ENCODE measurements at regions not wholly inside any gene's neighbourhood (a gene's known extent, or its start where the extent isn't known, plus 50 kb on each side); places are given as distances from the start of the nearest gene placed in this dataset.

DNA sequence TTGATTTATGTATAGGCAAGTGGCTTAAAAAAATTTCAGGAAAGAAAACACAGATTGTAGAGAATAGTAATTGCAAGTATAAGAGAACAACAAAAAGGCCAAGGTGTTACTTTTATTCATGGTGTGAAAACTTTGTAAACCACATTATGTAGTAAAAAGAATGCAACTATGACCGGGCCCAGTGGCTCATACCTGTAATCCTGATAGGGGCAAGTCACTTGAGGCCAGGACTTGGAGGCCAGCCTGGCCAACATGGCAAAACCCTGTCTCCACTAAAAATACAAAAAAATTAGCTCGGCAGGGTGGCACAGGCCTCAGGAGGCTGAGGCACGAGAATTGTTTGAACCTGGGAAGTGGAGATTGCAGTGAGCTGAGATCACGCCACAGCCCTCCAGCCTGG, 131.7 kb downstream of the DCK start:
- no peaks in the 10 kb centered on the region for H3K4me1 ChIP-seq
- H3K27ac ChIP-seq, result no peak overlapping the region
- H3K36me3 ChIP-seq, result no peaks in the 10 kb centered on the region
- no peaks in the 10 kb centered on the region for H3K9me3 ChIP-seq
- H3K4me3 ChIP-seq, result no peak overlapping the region
- DNase-seq, result no peak
- H3K27me3 ChIP-seq, result no peaks in the 10 kb centered on the region
- intact Hi-C loops (cut with DNase I; ENCODE audit: low total_unique reads), result no loop called here
- no peak for TF ChIP-seq CTCF (IDR thresholded peaks at IDR 0.05)
- TF ChIP-seq POLR2A (IDR thresholded peaks at IDR 0.05), result no peak

DNA sequence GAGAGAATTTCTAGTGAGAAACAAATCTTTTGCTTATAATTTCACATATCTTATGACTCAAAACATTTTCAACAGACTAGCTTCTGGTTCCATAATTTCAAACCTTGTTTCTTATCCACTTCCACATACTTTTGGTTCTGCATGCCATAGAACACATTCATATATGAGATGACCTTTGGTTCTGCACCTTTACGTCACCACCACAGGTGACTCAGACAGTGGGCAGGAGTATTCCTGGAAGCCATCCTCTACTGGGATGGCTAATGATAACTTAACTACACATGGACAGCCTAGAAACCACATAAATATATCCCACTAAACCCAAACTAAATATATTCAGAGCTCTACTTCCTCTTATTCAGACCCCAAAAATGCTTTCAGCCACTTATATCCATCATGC, 133.3 kb downstream of the DCK start:
- TF ChIP-seq CTCF (IDR thresholded peaks at IDR 0.05), result no peak
- TF ChIP-seq POLR2A (IDR thresholded peaks at IDR 0.05), result no peak
- no peaks in the 10 kb centered on the region for H3K36me3 ChIP-seq
- intact Hi-C loops (cut with DNase I; ENCODE audit: low total_unique reads), result no loop called here
- H3K27ac ChIP-seq, result no peak overlapping the region
- H3K4me3 ChIP-seq, result no peak overlapping the region
- H3K27me3 ChIP-seq, result no peaks in the 10 kb centered on the region
- no peaks in the 10 kb centered on the region for H3K4me1 ChIP-seq
- no peaks in the 10 kb centered on the region for H3K9me3 ChIP-seq
- DNase-seq, result no peak

DNA sequence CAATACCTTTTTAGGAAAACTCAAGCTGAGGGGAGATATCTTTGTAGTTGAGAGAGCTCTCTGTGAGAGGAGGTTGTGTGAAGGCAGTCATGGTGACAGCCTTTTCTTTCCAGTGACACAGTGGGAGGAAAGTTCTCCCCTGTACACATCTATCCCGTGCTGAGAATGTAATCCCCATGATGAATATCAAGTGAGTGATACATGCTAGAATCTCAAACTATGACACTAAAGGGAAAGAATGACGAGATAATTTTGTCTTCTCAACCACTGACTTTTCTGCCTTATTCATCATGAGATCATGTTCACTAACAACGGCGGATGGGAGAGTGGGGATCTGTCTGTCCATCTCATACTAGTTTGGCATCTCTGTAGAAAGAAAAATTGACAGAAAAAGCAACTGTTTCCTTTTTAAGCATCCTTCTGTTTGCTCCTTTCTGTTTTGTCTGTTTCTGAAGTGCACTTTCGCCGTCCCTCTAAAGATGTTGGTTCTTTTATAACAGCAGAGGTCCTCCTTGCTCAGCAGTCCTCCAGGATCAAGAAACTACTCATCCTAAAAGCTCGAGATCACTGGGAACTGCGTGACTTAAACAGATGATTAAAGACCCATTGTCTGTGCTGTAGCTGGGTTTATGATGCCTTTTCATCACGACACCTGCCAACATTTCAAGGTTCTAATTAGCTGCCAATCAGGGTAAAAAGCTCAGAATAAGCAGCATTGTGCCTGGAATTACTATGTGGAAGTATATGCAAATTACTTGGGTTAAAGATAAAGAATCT, 137.6 kb downstream of the DCK start:
- Histone ChIP-seq H3K27me3 (no peaks in the 10 kb centered on the region), H3K4me1 (no peaks in the 10 kb centered on the region), H3K27ac (no peak overlapping the region), H3K36me3 (no peaks in the 10 kb centered on the region), H3K9me3 (no peaks in the 10 kb centered on the region), H3K4me3 (no peak overlapping the region)
- DNase-seq, result no peak
- intact Hi-C loops (cut with DNase I; ENCODE audit: low total_unique reads), result no loop called here
- TF ChIP-seq POLR2A (IDR thresholded peaks at IDR 0.05) (no peak), CTCF (IDR thresholded peaks at IDR 0.05) (no peak)

DNA sequence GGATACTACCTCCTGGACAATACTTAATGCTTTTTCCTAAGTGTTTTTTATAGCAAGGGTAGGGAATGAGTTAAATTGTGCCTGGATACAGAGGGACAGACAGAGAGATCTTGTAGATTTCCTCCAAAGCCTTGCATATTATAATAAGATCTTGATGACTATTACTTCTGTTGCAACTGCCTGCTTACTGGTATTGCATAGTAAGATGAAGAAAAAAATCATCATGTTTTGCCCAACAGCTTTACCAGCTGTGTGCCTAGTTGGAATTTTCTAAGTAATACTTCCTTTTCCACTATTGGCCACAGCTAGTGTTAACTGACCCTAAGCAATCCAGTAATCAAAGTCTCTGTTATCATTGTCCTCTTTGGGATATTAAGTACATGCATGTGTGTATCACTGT, 139.0 kb downstream of the DCK start:
- Histone ChIP-seq H3K4me1 (no peaks in the 10 kb centered on the region), H3K9me3 (no peaks in the 10 kb centered on the region), H3K36me3 (no peaks in the 10 kb centered on the region), H3K27ac (no peak overlapping the region), H3K27me3 (no peaks in the 10 kb centered on the region), H3K4me3 (no peak overlapping the region)
- TF ChIP-seq POLR2A (IDR thresholded peaks at IDR 0.05) (no peak), CTCF (IDR thresholded peaks at IDR 0.05) (no peak)
- intact Hi-C loops (cut with DNase I; ENCODE audit: low total_unique reads), result no loop called here
- no peak for DNase-seq

- H3K4me3 ChIP-seq, result no peak overlapping the region
- H3K36me3 ChIP-seq, result no peaks in the 10 kb centered on the region
- H3K27me3 ChIP-seq, result no peaks in the 10 kb centered on the region
Measured at GRCh38 chr4:71133491-71133890, 140.0 kb downstream of the DCK start.

More at GRCh38 chr4:71133491-71133890, 140.0 kb downstream of the DCK start:
- Histone ChIP-seq H3K4me1 (no peaks in the 10 kb centered on the region), H3K9me3 (no peaks in the 10 kb centered on the region), H3K27ac (no peak overlapping the region)
- no peak for DNase-seq
- TF ChIP-seq CTCF (IDR thresholded peaks at IDR 0.05) (no peak), POLR2A (IDR thresholded peaks at IDR 0.05) (no peak)
- intact Hi-C loops (cut with DNase I; ENCODE audit: low total_unique reads), result no loop called here
